Colon (tissue), 2 donors: ENCODE measurements at regions not wholly inside any gene's neighbourhood (a gene's known extent, or its start where the extent isn't known, plus 50 kb on each side); places are given as distances from the start of the nearest gene placed in this dataset.

ENCODE experiments used
- FAIRE-seq: peaks from 2 replicates; lab custom pipeline; 2012; peaks lifted over from hg19 to GRCh38; lab: Jason Lieb, UNC
- donor health status: control.
- donor health status: control.

DNA sequence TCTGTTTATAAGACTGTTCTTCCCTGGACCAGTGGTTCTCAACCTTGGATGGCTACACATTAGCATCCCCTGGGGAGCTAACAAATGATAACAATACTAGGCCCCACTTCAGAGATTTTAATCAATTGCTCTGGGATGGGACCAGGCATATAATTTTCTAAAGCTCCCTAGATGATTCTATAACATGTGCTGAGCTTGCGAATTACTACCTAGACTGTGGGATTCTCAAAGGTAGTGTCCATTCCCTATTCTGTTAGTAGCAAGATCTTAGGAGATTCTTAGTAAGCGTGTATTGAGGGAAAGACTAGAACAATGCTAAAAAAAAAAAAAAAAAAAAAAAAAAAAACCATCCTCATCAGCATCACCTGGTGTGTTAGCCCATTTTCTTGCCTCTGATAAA lies 412.0 kb upstream of the CDH5 start:
- FAIRE-seq = no peak

DNA sequence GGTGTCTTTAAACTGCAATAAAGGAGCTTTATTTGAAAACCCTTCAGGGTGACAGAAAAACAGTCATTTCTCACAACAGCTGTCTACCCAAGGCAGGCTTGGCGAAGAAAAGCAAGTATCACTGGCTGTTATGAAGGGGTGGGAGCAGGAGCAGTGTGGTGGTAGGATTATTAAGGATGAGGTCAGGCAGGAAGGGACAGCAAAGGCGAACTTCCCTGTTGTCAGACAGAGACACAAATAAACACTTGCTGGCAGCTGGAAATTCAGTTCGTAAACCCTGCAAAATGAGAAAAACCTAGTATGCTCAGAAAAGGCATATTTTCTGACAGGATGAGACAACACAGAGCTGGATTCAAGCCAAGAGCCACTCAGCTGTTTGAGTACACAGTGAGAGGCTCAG lies 416.3 kb upstream of the CDH5 start:
- FAIRE-seq = no peak

DNA sequence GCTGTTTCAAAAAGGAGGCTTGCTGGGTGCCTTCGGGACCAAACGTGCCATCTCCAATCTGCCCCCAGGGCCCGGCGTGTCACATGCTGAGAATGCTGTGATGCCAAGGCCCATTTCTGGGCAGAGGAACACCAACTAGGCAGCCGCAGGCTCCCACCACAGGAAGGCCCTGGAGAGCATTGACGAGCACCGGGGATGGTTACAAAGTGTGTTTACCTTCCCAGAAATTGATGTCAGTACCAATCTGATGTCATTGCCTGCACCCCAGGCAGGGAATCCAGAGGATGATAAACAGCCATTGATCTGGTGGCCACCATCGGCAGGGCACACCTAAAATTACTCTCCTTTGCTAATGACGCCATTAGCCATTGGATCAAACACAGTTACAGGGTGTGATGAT lies 418.1 kb upstream of the CDH5 start:
- FAIRE-seq = no peak

DNA sequence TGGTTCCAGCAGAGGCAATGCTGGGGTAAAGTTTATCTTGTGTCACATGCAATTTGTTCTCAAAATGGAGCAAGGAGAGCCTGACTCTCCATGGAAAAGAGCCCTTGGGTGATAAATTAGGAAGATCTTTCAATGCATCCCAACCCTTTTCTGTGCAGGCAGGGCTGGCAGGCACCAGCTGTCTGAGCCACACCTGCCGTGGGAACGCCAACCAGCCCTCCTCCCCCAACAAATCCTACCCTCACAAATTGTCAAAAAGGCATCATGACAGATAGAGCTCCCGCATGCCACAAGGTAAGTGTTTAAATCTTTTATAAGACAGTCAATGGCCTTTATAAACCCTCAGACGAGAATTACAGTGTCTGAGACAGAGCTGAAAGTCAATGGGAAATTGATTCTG lies 418.5 kb upstream of the CDH5 start:
- no peak for FAIRE-seq

DNA sequence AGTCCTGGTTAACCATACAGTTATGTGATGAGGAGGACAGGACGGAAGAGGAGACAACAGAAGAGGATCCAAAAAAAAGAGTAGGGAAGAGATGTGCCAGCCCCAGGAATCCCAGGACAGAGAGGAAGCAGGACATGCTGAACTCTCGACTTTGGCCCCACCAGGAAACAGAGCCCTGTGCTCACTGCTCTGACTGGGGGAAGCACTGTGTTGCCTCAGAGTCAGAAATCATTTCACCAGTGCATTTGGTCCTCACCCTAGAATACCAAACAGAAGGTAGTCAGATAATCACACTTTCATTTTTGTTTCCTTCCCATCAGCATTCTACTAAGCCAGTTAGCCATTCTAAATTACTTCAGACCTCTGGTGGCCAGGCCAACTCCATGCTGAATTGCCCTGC lies 421.0 kb upstream of the CDH5 start:
- no peak for FAIRE-seq

DNA sequence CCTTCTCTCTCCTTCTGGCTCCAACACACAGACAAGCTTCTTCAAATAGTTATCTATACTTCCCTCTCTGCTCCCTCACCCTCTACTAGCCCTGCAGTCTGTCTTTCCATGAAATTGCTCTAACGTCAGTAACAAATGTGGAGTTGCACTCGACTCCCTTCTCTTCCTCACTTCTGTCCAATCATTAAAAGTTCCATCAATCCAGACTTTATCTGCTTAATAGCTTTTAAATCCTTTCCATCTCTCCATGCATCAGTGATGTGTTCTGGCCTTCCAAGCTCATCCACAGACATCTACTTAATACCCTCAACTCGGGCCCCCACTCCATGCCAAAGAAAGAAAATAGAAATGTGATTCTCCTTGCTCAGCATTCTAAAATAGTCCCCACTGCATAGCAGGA lies 422.1 kb upstream of the CDH5 start:
- no peak for FAIRE-seq

DNA sequence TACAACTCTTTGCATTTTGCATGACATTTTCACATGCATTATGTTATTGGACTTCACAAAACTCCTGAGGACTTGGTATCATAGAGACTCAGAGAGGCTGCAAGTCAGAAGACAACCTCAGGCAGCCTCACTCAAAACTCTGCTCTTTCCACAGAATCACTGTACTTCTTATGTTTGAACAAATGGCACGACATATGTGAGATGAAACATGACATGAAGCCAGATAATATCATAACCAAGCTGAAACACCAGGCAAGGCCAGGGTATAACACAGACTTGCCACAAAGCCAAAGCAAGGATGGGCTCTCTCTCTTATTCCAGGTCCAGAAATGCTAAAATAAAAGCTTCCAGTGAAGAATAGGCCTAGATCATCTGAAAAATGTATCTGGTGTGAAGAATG lies 425.8 kb upstream of the CDH5 start:
- FAIRE-seq = no peak

DNA sequence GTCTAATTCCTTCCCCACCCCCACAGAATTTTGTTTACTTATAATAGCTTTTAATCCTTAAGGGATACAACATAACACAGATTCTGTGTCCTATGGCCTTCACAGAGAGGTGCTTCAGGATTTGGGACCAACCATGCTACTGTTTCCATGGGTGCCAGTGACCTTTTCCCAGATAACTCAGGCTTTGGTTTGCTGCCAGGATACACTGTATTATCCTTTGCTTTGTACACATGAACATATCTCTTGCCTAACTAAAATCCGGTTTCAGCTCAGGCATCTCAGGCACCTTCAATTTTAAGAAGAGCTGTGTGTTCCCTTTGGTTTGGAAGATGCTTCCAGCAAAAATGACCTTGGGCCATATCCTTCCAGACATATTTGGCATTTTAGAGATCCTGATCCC lies 428.4 kb upstream of the CDH5 start:
- FAIRE-seq = no peak

DNA sequence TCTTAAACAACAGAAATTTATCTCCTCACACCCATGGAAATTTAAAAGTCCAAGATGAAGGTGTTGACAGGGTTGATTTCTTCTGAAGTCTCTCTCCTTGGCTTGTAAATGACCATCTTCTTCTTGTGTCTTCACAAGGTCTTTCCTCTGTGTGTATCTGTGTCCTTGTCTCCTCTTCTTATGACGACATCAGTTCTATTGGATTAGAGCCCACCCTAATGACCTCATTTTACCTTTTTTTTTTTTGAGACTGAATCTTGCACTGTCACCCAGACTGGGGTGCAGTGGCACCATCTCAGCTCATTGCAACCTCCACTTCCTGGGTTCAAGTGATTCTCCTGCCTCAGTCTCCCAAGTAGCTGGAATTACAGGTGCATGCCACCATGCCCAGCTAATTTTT lies 429.0 kb upstream of the CDH5 start:
- FAIRE-seq = no peak

DNA sequence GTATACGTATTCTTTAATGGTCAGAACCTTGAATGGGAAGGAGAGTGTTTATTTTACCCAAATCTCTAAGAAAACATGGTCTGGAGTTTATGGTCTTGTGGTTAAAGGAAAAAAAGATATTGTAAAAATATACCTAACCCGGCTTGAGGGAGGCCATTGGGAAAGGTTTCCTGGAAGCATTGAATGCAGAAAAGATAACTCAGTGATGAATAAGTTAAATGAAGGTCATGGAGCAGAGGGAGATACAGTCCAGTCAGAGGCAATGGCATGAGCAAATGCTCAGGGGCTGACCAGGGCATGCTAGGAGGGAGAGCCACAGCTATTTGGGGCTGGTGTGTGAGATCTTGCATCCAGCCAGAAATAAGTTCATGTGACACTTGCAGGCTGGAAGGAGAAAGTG lies 430.4 kb upstream of the CDH5 start:
- FAIRE-seq = no peak

DNA sequence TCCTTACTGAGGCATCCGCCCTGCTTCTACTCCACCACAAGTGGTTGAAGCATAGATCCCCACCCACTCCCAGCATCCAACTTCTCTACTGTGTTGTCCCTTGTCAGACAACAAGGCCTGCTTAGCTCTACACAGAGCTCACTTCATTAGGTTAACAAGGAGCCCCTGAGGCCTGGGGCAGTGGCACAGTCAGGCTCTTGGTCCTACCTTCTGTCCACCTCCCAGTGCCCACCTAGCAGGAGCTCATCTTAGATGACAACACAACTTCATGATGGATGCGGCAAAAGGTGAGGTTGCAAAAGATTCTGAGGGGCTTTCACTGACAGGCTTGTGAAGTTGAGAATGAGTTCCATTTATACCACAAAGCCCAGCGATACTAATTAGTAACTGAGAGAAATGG lies 432.0 kb upstream of the CDH5 start:
- no peak for FAIRE-seq

DNA sequence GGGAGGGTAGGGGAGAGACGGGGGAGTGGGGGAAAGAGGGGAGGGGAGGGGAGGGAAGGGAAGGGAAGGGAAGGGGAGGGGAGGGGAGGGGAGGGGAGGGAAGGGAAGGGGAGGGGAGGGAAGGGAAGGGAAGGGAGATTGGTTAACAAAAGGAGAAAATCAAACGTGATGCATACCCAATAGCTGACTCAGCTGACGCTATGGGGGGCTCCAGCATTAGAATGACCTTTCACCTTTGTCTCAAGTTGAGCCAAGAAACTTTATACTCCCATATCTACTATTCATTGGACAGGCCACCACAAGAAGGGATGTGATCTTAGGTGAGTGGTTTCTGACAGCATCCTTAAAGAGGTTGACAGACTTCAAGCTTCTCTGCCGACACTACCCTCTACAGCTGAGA lies 432.8 kb upstream of the CDH5 start:
- FAIRE-seq = no peak

DNA sequence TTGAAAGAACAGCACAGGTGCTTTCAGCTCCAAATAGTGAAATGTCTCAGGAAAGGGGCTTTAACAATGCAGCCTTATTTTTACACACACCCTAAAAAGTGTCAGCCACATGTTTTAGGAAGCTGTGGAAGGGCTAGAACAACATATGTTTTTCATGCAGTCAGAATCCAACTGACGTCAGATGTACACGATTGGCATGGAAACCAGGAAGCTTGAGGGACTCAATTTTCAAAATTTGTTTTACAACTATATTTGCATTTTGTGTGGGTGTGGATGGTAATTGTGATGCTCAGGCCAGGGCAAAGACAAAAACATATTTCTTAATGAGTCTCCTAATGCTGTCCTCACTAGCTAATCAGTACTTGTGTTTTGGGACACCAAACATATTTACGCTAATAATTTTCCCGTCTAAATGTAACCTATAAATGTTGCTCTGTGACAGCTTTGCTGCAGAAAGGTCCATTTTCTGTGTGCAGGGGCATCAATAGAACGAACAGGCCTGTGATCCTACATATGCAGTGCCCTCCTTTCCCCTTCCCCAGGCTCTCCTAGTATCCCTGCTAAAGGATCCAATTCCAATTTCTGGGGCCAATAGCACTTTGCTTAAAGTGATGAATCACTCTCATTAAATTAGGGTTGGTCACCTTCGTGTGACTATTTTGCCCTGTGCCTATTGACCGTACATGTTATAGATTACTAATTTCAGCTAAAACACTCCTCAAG lies 434.0 kb upstream of the CDH5 start:
- FAIRE-seq = no peak

DNA sequence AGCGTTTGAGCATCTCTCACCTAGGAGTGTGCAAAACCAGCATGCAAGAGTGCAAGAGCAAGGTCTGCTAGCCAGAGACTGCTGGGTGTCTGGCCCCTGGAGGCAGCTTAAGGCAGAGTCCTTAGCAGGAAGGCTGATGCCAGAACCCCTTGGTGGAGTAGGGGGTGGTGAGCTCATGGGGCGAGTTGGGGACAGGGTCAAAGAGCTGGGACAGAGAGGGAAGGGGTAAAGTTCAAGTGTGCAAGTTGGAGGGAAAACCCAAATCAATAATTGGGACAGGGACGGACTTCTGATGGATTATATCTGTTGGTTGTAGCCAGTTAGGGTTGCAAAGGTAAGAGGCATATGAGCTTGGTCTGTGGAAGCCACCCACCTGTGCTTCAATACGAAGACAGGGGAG lies 443.6 kb upstream of the CDH5 start:
- FAIRE-seq = no peak

DNA sequence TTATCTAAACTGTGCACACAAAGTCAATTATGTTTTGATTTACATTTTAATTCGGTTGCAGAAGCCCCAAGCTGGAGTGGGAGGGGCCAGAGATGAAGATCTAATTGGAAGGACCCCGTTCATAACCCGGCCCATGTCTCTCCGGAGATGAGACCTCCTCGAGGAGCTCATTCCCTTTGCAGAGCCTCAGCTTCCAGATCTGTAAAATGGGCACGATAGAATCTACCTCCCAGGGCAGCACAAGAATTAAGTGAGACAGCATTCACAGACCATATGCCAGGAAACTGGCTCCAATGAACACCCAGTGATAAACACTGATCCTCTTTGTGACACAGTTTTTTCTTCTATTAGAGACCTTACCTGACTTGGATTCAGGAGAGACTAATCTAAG lies 446.5 kb upstream of the CDH5 start:
- FAIRE-seq = no peak

DNA sequence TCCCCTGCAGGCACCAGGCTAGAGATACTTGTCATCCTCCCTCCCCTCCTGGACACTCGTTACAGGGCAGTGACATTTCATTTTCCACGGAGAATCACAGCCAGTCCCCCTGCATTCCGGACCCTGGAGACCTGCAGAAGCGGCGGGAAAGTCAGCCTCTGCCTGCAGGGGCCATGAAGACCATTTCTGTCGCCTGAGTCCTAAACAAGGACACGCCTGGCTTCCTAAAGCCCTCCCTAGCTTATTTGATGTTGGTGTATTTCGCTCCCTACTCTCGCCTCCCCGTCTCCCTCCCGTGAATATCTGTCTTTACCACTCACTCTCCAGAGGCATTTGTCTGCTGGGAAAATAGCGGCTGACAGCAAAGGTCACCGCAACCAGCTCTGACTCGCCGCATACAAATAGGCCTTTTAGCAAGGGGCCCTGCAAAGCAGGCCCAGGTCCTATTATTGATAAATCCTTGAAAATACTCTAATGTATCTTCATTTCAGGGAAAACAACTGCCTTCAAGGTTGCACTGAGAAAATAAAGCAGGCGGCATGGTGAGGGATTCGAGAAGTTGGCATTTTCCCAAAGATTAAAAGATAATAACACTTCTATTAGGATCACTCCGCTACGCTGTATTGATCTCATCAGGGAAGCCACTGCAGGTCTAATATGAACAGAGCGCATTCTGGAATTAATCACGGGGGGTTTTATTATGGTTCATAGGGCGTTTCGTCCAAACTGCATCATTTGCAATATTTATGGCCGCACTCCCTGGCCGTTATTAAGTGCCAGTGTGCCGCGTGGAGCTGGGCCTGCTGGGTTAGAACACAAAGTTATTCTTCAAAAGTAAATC lies 447.1 kb upstream of the CDH5 start:
- FAIRE-seq = no peak

DNA sequence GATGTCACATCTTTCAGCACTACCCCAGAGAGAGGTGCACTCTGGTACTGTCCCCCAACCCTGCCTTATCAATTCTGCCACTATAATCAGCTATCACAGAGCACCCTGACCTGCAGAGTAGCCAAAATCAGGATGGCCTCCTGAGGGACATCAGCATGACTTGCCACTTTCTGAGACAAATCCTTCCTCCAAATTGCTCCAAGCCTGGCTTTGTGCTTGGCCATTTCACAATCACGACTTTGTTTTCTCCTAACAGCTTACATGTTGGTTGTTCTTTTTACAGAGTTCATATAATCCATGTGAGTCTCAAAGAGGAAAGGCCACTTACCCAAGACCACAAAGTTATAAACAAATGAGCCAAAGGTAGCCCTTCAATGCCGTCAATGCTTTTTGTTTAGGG lies 449.0 kb upstream of the CDH5 start:
- no peak for FAIRE-seq

DNA sequence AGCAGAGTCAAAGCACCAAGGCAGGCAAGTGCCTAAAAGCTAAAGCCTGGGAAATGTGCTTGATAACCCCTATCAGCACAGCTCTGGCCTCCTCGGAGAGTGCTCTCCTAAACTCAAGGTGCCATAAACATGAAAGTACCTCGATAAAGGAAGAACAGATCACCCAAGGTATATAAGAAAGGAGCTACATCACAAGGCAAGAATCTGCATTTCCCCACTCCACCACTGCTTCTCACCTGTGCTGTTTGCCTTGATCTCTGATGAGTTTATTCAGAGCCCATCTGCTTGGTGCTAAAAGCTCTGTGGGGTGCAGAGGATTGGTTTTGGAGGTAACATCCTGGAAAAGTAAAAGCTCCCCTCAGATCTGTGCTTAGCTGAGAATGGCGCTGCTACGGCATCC lies 449.5 kb upstream of the CDH5 start:
- FAIRE-seq = no peak

DNA sequence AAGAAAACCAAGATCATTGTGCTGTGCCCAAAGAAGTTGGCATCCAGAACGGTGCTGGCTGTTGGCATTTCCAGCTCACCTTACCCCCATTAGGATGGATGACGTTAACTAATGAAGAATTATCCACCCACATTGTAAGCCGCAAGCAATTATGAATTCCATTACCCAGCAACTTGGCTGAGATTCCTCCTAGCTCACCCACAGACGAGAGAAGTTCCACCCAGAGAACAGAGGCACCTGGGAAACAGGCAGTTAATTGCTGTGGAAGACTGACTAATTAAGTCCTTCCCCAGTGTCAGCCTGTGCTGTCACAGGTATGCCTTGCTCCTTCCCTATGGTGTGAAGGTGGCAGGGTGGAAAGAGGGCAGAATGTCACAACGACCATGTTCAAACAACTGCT lies 456.2 kb upstream of the CDH5 start:
- FAIRE-seq = no peak

DNA sequence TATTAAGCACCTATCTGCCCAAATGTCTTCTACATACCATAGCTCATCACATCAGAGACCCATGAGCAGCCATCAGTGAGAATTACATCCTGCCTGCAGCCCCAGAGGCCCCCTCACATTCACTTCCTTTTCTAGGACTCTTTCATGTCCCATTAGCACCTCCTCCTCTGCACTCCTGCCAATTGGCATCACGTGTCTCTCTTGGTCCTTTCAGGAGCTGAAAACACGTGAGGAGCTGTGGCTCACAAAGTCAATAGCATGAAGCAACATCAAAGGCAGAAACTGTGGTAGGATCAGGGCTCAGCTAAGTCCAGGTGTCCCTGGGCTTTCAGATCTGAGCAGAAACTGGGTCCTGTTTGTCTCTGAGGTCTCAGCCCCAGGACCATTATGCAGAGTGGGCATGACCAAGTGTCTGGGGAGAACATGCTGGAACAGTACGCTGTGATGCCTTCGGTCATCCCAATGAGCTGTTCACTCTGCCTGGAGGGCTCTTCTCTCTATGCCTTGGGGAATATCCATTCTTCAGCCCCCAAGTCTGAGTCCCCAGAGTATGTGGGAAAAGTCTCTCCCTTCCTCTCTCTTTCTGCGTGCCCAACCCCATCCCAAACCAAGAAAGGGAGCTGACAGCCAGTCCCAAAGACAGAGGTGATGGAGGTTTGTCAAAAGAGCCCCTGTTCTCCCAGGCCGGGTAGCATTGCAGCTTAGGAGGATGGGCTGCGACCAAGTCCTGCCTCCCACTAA lies 457.0 kb upstream of the CDH5 start:
- no peak for FAIRE-seq

DNA sequence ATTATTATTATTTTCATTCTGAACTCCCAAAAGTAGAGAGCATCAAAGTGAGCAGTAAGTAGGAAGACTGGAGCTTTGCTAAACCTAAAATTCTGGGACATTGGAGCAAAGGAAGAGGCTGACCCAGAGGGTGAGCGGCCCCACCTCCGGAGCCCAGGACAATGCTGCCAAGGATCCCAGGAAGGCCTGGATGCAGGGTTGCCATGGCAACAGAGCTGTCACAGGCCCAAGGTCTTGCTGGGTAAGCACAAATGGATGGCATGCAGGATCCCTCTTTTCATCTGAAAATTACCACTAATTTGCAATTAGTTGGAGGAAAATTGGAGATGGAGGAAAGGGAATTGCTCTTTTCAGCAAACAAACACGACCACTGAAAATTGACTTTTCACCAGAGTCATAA lies 457.9 kb upstream of the CDH5 start:
- no peak for FAIRE-seq

DNA sequence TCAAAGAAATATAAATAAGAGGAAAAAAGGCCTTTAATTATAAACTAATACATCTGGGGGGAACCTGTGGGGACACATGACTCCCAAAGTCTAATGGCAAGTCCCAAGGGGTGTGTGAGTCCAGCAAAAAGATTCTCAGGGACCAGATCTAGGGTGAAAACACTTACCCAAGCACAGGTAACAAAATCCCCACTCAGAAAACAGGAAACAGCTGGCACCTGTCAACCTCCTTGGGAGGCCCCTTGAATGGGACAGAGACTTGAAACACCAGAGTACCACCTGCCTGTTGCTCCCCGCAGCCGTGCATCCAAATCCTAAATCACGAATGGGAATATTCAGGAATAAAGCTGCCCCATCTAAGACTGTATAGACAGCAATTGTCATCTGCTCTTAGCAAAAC lies 461.2 kb upstream of the CDH5 start:
- FAIRE-seq = no peak

DNA sequence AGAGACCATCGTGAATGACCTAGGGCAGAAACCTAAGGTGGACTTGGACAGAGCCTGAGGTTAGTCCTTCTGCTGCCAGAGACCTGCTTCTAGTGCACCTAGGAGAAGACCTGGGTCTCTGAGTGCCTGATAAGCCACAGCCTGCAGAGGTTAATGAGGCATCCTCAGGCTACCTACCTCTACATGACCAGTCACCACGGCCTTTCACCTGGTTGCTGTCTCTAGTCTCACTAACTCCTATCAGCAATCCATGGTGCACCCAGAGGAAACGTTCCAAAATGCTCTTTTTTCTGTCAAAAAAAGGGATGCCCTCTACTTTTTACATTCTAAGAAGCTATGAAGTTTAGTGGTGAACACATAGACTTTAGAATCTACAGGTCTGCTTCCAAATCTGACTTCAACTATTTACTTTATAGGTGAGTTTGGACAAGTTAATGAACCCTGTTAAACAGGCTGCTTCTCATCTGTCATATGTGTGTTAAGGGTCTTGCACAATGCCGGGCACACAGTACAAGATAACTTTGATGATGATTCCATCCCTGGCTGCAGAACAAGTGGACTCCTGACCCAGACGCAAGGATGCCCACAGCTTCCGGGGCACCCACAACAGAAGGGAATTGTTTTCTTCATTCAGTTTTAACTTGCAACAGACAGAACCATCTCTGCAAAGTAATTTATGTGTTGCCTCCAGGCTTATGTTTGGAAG lies 469.9 kb upstream of the CDH5 start:
- FAIRE-seq = no peak
